Osteocyte (in vitro differentiated cells): ENCODE measurements at regions not wholly inside any gene's neighbourhood (a gene's known extent, or its start where the extent isn't known, plus 50 kb on each side); places are given as distances from the start of the nearest gene placed in this dataset.

ENCODE experiments used
- DNase-seq: peaks from one replicate; pipeline ENCODE4 v3.0.0; 2021; ENCODE audit warnings: mixed read lengths; ENCODE audit not compliant: unreplicated experiment; ENCODE audit errors: extremely low spot score
- H3K27ac Mint-ChIP-seq: one replicate; pipeline ENCODE4 v1.8.0; 2021; ENCODE audit warnings: mild to moderate bottlenecking, mixed read lengths; ENCODE audit not compliant: unreplicated experiment
- H3K27me3 Mint-ChIP-seq: one replicate; pipeline ENCODE4 v1.8.0; 2021; ENCODE audit warnings: mixed read lengths; ENCODE audit not compliant: unreplicated experiment
- H3K36me3 Mint-ChIP-seq: one replicate; pipeline ENCODE4 v1.8.0; 2021; ENCODE audit warnings: mixed read lengths; ENCODE audit not compliant: unreplicated experiment
- H3K4me1 Mint-ChIP-seq: one replicate; pipeline ENCODE4 v1.8.0; 2021; ENCODE audit warnings: mixed read lengths; ENCODE audit not compliant: unreplicated experiment
- H3K4me3 Mint-ChIP-seq: one replicate; pipeline ENCODE4 v1.8.0; 2021; ENCODE audit warnings: mild to moderate bottlenecking, moderate library complexity, mixed read lengths; ENCODE audit not compliant: unreplicated experiment
- H3K9me3 Mint-ChIP-seq: one replicate; pipeline ENCODE4 v1.8.0; 2021; ENCODE audit warnings: mixed read lengths; ENCODE audit not compliant: unreplicated experiment
- CTCF ChIP-seq: fragments of 200-600 bp; sonication (generic); IDR thresholded peaks from 2 replicates; pipeline ENCODE4 v1.5.0; 2021; ENCODE audit warnings: antibody characterized with exemption, mild to moderate bottlenecking, moderate library complexity

GRCh38 chr2:63751901-63752300 is 89.8 kb upstream of the UGP2 start:
- Mint-ChIP-seq H3K27me3 (no peaks in the 10 kb centered on the region), H3K9me3 (peaks cover 9% of the 10 kb centered on the region), H3K4me3 (no peak overlapping the region), H3K4me1 (peaks cover 18% of the 10 kb centered on the region), H3K36me3 (no peaks in the 10 kb centered on the region), H3K27ac (no peak overlapping the region)
- TF ChIP-seq CTCF: no peak
- DNase-seq: no peak

DNA sequence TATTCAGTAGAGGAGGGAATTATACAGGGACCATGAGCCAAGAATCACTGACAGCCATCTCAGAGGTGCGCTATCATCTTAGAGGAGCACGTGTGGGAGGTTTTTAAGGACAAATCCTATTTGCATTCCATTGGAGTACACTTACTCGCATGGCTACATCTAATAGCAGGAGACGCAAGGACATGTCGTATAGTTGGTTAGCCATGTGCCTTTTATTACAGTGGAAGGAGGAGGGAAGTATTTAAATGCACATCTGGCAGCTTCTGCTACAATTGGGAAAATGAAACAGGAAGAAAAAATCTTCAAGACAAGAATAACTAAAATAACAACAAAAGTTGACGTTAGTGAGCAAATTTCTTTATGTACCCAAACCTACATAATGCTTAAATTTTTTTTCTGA is 86.5 kb upstream of the UGP2 start:
- no peak for TF ChIP-seq CTCF
- H3K27ac Mint-ChIP-seq: peak overlapping the region; percentile 58
- H3K4me3 Mint-ChIP-seq: no peak overlapping the region
- DNase-seq: no peak
- no peaks in the 10 kb centered on the region for H3K36me3 Mint-ChIP-seq
- H3K4me1 Mint-ChIP-seq: peaks cover 22% of the 10 kb centered on the region
- H3K9me3 Mint-ChIP-seq: no peaks in the 10 kb centered on the region
- H3K27me3 Mint-ChIP-seq: no peaks in the 10 kb centered on the region

- H3K4me1 Mint-ChIP-seq: peaks cover 22% of the 10 kb centered on the region
- H3K36me3 Mint-ChIP-seq: no peaks in the 10 kb centered on the region
- H3K4me3 Mint-ChIP-seq: no peak overlapping the region
- TF ChIP-seq CTCF: no peak
- H3K27ac Mint-ChIP-seq: peak overlapping the region; percentile 58
- no peaks in the 10 kb centered on the region for H3K9me3 Mint-ChIP-seq
- no peak for DNase-seq
- H3K27me3 Mint-ChIP-seq: no peaks in the 10 kb centered on the region
Observed at GRCh38 chr2:63755965-63756364, 85.7 kb upstream of the UGP2 start.

DNA sequence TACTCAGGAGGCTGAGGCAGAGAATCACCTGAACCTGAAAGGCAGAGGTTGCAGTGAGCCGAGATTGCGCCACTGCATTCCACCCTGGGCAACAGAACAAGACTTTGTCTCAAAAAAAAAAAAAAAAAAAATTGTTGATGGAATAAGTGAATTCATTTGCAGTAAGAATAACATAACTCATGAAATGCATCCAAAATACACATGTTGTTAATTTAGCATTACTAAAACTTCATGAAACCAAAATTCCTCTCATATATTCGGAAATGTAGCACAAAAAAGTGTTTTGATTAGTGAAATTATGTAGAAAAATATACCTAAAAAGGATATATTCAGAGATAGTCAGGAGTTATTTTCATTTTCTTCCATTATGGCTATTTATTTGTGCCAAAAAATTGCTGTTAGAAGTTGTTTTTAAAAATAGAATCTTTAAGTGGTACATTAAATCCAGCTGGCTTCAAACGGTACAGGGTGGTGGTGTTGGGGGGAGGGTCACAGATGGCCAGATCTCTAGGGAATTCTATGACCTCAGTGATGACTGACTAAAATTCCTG is 78.2 kb upstream of the UGP2 start:
- Mint-ChIP-seq H3K4me1 (peaks cover 23% of the 10 kb centered on the region), H3K36me3 (peaks cover 3% of the 10 kb centered on the region), H3K4me3 (peak overlapping the region; percentile 22), H3K27me3 (no peaks in the 10 kb centered on the region), H3K27ac (peak overlapping the region; percentile 31), H3K9me3 (peaks cover 9% of the 10 kb centered on the region)
- DNase-seq: no peak
- TF ChIP-seq CTCF: no peak

DNA sequence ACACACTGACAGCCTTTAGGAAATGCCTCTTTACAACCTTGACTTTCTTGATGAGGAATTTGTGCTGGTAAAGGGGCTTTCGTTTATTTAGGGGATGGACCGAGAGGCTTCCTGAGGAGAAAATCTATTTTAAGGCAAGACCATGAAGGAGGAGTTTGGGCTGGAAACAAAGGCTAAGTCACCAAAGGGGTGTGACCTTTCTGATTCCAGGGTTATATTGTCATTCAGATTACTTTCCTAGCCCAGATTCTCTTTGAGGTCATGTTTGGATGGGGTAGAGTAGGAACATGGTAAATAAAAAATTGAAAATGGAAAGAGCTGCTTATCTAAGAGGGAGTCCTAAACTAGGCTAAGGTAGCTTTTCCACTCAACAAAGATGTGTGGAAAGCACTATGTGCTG is 77.1 kb upstream of the UGP2 start:
- no peak for TF ChIP-seq CTCF
- Mint-ChIP-seq H3K4me3 (no peak overlapping the region), H3K27ac (no peak overlapping the region), H3K36me3 (peaks cover 3% of the 10 kb centered on the region), H3K27me3 (no peaks in the 10 kb centered on the region), H3K9me3 (peaks cover 10% of the 10 kb centered on the region), H3K4me1 (peaks cover 23% of the 10 kb centered on the region)
- no peak for DNase-seq
